ENCODE measurements at regions not wholly inside any gene's neighbourhood (a gene's known extent, or its start where the extent isn't known, plus 50 kb on each side); places are given as distances from the start of the nearest gene placed in this dataset.
"Not testable (repeated sequence)": the region's sequence is repeated elsewhere in the genome, so short reads cannot be mapped to it uniquely, and the experiment has no call there.

DNA sequence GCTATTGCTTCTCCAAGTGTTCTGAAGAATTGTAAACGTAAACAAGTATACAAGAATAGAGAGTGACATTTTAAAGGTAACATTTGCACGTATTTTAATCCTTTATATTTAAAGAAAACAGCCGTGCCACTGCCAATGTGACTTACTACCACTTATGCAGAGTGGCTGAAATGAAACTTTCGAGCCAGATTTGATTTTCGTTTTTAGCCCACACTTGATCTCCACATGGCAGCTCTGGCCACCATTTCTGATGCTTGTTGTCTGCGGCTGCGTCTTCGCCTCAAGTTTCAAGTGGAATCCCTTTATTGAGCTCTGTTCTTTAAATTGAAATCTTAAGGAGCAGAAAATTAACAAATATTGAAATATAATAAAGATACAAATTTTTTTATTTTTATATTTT lies 70.0 kb downstream of the ELAPOR2 start:
- no peak for DNase-seq

DNA sequence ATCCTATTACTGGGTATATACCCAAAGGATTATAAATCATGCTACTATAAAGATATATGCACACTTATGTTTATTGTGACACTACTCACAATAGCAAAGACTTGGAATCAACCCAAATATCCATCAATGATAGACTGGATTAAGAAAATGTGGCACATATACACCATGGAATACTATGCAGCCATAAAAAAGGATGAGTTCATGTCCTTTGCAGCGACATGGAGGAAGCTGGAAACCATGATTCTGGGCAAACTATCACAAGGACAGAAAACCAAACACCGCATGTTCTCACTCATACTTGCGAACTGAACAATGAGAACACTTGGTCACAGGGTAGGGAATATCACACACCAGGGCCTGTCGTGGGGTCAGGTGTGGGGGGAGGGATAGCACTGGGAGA lies 71.6 kb downstream of the ELAPOR2 start:
- H3K27me3 ChIP-seq (replicated peaks; ENCODE audit: control insufficient read depth, insufficient read depth, low read length, poor library complexity, severe bottlenecking); DNase-seq; H3K4me1 ChIP-seq (ENCODE audit: control insufficient read depth, insufficient read depth, low read length, poor library complexity, severe bottlenecking); H3K36me3 ChIP-seq (ENCODE audit: control insufficient read depth, insufficient read depth, low read length); H3K27ac ChIP-seq (ENCODE audit: insufficient read depth, low read length, poor library complexity, severe bottlenecking); H3K4me3 ChIP-seq (ENCODE audit: insufficient read depth, low read depth, low read length, poor library complexity, severe bottlenecking); H3K9me3 ChIP-seq (ENCODE audit: control insufficient read depth, low read length): not testable (repeated sequence)

More for the DNA sequence above, 70.0 kb downstream of the ELAPOR2 start:
- Histone ChIP-seq H3K27me3 (replicated peaks; ENCODE audit: control insufficient read depth, insufficient read depth, low read length, poor library complexity, severe bottlenecking) (no peaks in the 10 kb centered on the region), H3K27ac (ENCODE audit: insufficient read depth, low read length, poor library complexity, severe bottlenecking) (no peak overlapping the region), H3K9me3 (ENCODE audit: control insufficient read depth, low read length) (no peaks in the 10 kb centered on the region), H3K4me3 (ENCODE audit: insufficient read depth, low read depth, low read length, poor library complexity, severe bottlenecking) (no peak overlapping the region), H3K4me1 (ENCODE audit: control insufficient read depth, insufficient read depth, low read length, poor library complexity, severe bottlenecking) (no peaks in the 10 kb centered on the region), H3K36me3 (ENCODE audit: control insufficient read depth, insufficient read depth, low read length) (no peaks in the 10 kb centered on the region)

DNA sequence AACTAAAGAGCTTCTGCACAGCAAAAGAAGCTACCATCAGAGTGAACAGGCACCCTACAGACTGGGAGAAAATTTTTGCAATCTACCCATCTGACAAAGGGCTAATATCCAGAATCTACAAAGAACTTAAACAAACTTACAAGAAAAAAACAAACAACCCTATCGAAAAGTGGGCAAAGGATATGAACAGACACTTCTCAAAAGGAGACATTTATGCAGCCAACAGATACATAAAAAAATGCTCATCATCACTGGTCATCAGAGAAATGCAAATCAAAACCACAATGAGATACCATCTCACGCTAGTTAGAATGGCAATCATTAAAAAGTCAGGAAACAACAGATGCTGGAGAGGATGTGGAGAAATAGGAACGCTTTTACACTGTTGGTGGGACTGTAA lies 72.1 kb downstream of the ELAPOR2 start:
- not testable (repeated sequence) for H3K36me3 ChIP-seq (ENCODE audit: control insufficient read depth, insufficient read depth, low read length)

DNA sequence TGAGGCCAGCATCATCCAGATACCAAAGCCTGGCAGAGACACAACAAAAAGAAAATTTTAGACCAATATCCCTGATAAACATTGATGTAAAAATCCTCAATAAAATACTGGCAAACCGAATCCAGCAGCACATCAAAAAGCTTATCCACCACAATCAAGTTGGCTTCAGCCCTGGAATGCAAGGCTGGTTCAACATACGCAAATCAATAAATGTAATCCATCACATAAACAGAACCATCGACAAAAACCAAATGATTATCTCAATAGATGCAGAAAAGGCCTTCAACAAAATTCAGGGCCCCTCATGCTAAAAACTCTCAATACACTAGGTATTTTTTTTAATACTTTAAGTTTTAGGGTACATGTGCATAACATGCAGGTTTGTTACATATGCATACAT lies 74.1 kb downstream of the ELAPOR2 start:
- DNase-seq; H3K4me3 ChIP-seq (ENCODE audit: insufficient read depth, low read depth, low read length, poor library complexity, severe bottlenecking); H3K9me3 ChIP-seq (ENCODE audit: control insufficient read depth, low read length); H3K27ac ChIP-seq (ENCODE audit: insufficient read depth, low read length, poor library complexity, severe bottlenecking); H3K27me3 ChIP-seq (replicated peaks; ENCODE audit: control insufficient read depth, insufficient read depth, low read length, poor library complexity, severe bottlenecking); H3K36me3 ChIP-seq (ENCODE audit: control insufficient read depth, insufficient read depth, low read length); H3K4me1 ChIP-seq (ENCODE audit: control insufficient read depth, insufficient read depth, low read length, poor library complexity, severe bottlenecking): not testable (repeated sequence)

More for the DNA sequence above, 72.1 kb downstream of the ELAPOR2 start:
- not testable (repeated sequence) for H3K4me3 ChIP-seq (ENCODE audit: insufficient read depth, low read depth, low read length, poor library complexity, severe bottlenecking); DNase-seq; H3K27me3 ChIP-seq (replicated peaks; ENCODE audit: control insufficient read depth, insufficient read depth, low read length, poor library complexity, severe bottlenecking); H3K9me3 ChIP-seq (ENCODE audit: control insufficient read depth, low read length); H3K27ac ChIP-seq (ENCODE audit: insufficient read depth, low read length, poor library complexity, severe bottlenecking); H3K4me1 ChIP-seq (ENCODE audit: control insufficient read depth, insufficient read depth, low read length, poor library complexity, severe bottlenecking)

DNA sequence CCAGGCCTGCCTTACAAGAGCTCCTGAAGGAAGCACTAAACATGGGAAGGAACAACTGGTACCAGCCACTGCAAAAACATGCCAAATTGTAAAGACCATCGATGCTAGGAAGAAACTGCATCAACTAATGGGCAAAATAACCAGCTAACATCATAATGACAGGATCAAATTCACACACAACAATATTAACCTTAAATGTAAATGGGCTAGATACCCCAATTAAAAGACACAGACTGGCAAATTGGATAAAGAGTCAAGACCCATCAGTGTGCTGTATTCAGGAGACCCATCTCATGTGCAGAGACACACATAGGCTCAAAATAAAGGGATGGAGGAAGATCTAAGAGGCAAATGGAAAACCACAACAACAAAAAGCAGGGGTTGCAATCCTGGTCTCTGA lies 75.8 kb downstream of the ELAPOR2 start:
- not testable (repeated sequence) for H3K36me3 ChIP-seq (ENCODE audit: control insufficient read depth, insufficient read depth, low read length); H3K27me3 ChIP-seq (replicated peaks; ENCODE audit: control insufficient read depth, insufficient read depth, low read length, poor library complexity, severe bottlenecking); H3K4me1 ChIP-seq (ENCODE audit: control insufficient read depth, insufficient read depth, low read length, poor library complexity, severe bottlenecking); DNase-seq; H3K9me3 ChIP-seq (ENCODE audit: control insufficient read depth, low read length); H3K4me3 ChIP-seq (ENCODE audit: insufficient read depth, low read depth, low read length, poor library complexity, severe bottlenecking); H3K27ac ChIP-seq (ENCODE audit: insufficient read depth, low read length, poor library complexity, severe bottlenecking)

DNA sequence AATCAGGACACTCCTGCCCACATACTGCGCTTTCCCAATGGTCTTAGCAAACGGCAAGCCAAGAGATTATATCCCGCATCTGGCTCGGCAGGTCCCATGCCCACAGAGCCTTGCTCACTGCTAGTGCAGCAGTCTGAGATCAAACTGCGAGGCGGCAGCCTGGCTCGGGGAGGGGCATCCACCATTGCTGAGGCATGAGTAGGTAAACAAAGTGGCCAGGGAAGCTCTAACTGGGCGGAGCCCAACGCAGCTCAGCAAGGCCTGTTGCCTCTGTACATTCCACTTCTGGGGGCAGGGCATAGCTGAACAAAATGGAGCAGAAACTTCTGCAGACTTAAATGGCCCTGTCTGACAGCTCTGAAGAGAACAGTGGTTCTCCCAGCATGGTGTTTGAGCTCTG lies 77.5 kb downstream of the ELAPOR2 start:
- H3K27ac ChIP-seq (ENCODE audit: insufficient read depth, low read length, poor library complexity, severe bottlenecking); H3K4me3 ChIP-seq (ENCODE audit: insufficient read depth, low read depth, low read length, poor library complexity, severe bottlenecking); H3K27me3 ChIP-seq (replicated peaks; ENCODE audit: control insufficient read depth, insufficient read depth, low read length, poor library complexity, severe bottlenecking); H3K9me3 ChIP-seq (ENCODE audit: control insufficient read depth, low read length); DNase-seq; H3K36me3 ChIP-seq (ENCODE audit: control insufficient read depth, insufficient read depth, low read length): not testable (repeated sequence)
- peaks cover 13% of the 10 kb centered on the region for H3K4me1 ChIP-seq (ENCODE audit: control insufficient read depth, insufficient read depth, low read length, poor library complexity, severe bottlenecking)

DNA sequence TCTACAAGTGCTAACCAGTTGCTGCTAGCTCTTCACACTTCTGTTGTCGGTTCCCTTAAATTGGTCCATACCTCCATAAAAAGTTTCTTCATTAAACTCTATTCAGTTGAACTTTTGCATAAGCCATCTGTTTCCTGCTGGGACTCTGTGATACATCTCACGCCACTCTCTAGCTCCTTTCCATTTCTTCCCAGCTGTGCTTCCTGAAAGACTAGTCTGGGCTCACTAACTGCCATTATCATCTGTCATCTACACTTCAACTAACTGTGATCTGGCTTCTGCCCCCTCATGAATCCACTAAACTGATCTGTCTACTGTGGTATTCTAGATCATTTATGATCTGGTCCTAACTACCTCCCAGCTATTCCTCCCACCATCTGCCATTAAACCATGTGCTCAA lies 78.3 kb downstream of the ELAPOR2 start:
- Histone ChIP-seq H3K4me3 (ENCODE audit: insufficient read depth, low read depth, low read length, poor library complexity, severe bottlenecking) (no peak overlapping the region), H3K36me3 (ENCODE audit: control insufficient read depth, insufficient read depth, low read length) (no peaks in the 10 kb centered on the region)

DNA sequence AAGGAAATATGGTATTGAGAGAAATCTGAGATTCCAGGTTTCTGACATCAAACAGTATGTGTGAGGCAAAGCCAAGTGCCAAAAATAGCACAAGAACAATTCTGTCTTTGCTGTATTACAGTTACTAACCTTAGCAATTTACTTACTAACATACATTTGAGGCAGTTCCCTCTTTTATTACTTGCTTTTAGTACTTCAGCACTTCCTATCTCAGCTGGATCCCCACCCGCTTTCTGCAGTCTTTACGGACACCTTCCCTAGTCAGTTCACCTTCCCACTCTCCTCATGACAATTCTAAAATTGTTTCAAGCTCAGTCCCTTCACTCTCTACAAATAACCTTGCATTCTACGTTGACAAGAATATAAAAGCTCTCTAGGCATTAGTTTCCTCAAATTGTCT lies 79.2 kb downstream of the ELAPOR2 start:
- Histone ChIP-seq H3K9me3 (ENCODE audit: control insufficient read depth, low read length) (no peaks in the 10 kb centered on the region), H3K27me3 (replicated peaks; ENCODE audit: control insufficient read depth, insufficient read depth, low read length, poor library complexity, severe bottlenecking) (no peaks in the 10 kb centered on the region), H3K4me1 (ENCODE audit: control insufficient read depth, insufficient read depth, low read length, poor library complexity, severe bottlenecking) (peaks cover 13% of the 10 kb centered on the region), H3K36me3 (ENCODE audit: control insufficient read depth, insufficient read depth, low read length) (no peaks in the 10 kb centered on the region), H3K4me3 (ENCODE audit: insufficient read depth, low read depth, low read length, poor library complexity, severe bottlenecking) (no peak overlapping the region), H3K27ac (ENCODE audit: insufficient read depth, low read length, poor library complexity, severe bottlenecking) (no peak overlapping the region)
- no peak for DNase-seq

More for the DNA sequence above, 78.3 kb downstream of the ELAPOR2 start:
- no peak for DNase-seq
- Histone ChIP-seq H3K27ac (ENCODE audit: insufficient read depth, low read length, poor library complexity, severe bottlenecking) (no peak overlapping the region), H3K4me1 (ENCODE audit: control insufficient read depth, insufficient read depth, low read length, poor library complexity, severe bottlenecking) (peaks cover 13% of the 10 kb centered on the region), H3K9me3 (ENCODE audit: control insufficient read depth, low read length) (no peaks in the 10 kb centered on the region), H3K27me3 (replicated peaks; ENCODE audit: control insufficient read depth, insufficient read depth, low read length, poor library complexity, severe bottlenecking) (no peaks in the 10 kb centered on the region)

DNA sequence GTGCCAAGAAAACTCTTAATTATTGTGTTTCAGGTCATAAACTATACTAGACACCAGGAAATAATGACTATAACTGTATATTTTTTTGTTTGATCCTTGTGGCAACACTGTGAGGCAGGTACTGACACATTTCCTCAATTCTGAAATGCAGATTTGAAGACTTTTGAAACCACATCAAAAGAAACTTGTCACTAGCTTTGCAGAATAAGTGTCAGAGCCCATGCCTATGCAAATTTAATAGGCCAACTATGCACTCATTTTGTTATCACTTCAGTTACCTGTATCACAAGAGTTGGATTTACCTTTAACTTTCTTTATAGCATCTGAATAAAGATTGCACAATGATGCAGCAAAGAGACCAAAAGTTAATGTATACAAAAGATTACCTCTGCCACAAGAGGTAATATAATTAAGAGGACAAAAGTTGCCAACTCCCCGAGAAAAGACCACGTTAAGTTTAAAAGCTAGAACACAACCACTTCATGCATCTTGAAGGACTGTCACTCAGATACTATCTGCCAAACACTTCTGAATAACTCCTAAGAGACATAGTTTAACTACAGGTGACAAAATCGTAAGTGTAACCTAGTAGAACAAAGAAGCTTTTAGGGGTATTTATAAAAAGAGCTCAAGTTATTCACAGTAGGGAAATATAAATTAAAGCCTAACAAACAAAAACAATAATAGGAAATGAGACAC lies 80.5 kb downstream of the ELAPOR2 start:
- no peaks in the 10 kb centered on the region for H3K9me3 ChIP-seq (ENCODE audit: control insufficient read depth, low read length)
- H3K36me3 ChIP-seq (ENCODE audit: control insufficient read depth, insufficient read depth, low read length), result no peaks in the 10 kb centered on the region
- H3K4me1 ChIP-seq (ENCODE audit: control insufficient read depth, insufficient read depth, low read length, poor library complexity, severe bottlenecking), result peaks cover 13% of the 10 kb centered on the region
- H3K27ac ChIP-seq (ENCODE audit: insufficient read depth, low read length, poor library complexity, severe bottlenecking), result peak overlapping the region; percentile 54
- H3K4me3 ChIP-seq (ENCODE audit: insufficient read depth, low read depth, low read length, poor library complexity, severe bottlenecking), result peak overlapping the region; percentile 16
- DNase-seq, result no peak
- no peaks in the 10 kb centered on the region for H3K27me3 ChIP-seq (replicated peaks; ENCODE audit: control insufficient read depth, insufficient read depth, low read length, poor library complexity, severe bottlenecking)

DNA sequence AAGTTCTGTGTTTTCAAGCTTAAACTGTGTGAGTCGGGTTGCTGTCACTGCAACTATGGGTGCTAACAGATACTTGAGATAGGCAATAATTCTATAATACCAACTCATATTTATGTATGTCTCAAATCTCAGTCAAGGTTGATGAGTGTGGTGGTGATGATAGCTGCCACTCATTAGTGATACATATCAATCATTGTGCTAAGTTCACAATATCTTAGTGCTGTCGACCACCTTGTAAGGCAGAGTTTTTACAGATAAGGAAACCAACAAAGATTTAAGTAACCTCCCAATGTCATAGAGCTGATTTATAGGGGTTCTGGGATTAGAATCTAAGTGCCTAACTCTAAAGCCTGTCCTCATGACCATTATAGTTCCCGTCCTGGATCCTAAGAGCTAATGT lies 82.5 kb downstream of the ELAPOR2 start:
- no peaks in the 10 kb centered on the region for H3K27me3 ChIP-seq (replicated peaks; ENCODE audit: control insufficient read depth, insufficient read depth, low read length, poor library complexity, severe bottlenecking)
- no peak overlapping the region for H3K27ac ChIP-seq (ENCODE audit: insufficient read depth, low read length, poor library complexity, severe bottlenecking)
- H3K9me3 ChIP-seq (ENCODE audit: control insufficient read depth, low read length), result no peaks in the 10 kb centered on the region
- H3K36me3 ChIP-seq (ENCODE audit: control insufficient read depth, insufficient read depth, low read length), result no peaks in the 10 kb centered on the region
- no peak for DNase-seq
- H3K4me3 ChIP-seq (ENCODE audit: insufficient read depth, low read depth, low read length, poor library complexity, severe bottlenecking), result no peak overlapping the region
- H3K4me1 ChIP-seq (ENCODE audit: control insufficient read depth, insufficient read depth, low read length, poor library complexity, severe bottlenecking), result peaks cover 13% of the 10 kb centered on the region

Measured in effector memory CD4-positive, alpha-beta T cell (primary cell).